GM23338 (cell line): ENCODE measurements at regions not wholly inside any gene's neighbourhood (a gene's known extent, or its start where the extent isn't known, plus 50 kb on each side); places are given as distances from the start of the nearest gene placed in this dataset.

Experiments
- ATAC-seq: fragments of 200-7000 bp; cut with Tn5 transposase; 3 replicates; pipeline ENCODE4 v1.9.1; 2020
- DNase-seq: peaks from one replicate; pipeline ENCODE4 v3.0.0-alpha.2; 2015; ENCODE audit warnings: low spot score
- H2AFZ ChIP-seq: fragments of 200-600 bp; sonication (generic); 2 replicates; pipeline ENCODE4 v1.8.0; 2016; ENCODE audit warnings: antibody characterized with exemption, mild to moderate bottlenecking, moderate library complexity
- H3F3A ChIP-seq: fragments of 200-600 bp; sonication (generic); replicated peaks from 2 replicates; pipeline ENCODE4 v1.8.0; 2017; ENCODE audit warnings: antibody characterized with exemption, mixed run types, low read depth
- H3K27ac ChIP-seq: fragments of 200-600 bp; sonication (generic); 2 replicates; pipeline ENCODE4 v1.6.1; 2016; ENCODE audit warnings: low read depth
- H3K27me3 ChIP-seq: fragments of 200-600 bp; sonication (generic); 2 replicates; pipeline ENCODE4 v1.8.0; 2016; ENCODE audit warnings: mild to moderate bottlenecking, mixed run types, moderate library complexity; ENCODE audit not compliant: insufficient read depth
- H3K36me3 ChIP-seq: fragments of 200-600 bp; sonication (generic); 2 replicates; pipeline ENCODE4 v1.8.0; 2016; ENCODE audit warnings: mild to moderate bottlenecking; ENCODE audit not compliant: insufficient read depth
- H3K4me1 ChIP-seq: fragments of 200-600 bp; sonication (generic); 2 replicates; pipeline ENCODE4 v1.8.0; 2016; ENCODE audit warnings: mild to moderate bottlenecking, moderate library complexity; ENCODE audit not compliant: insufficient read depth
- H3K4me2 ChIP-seq: fragments of 200-600 bp; sonication (generic); 2 replicates; pipeline ENCODE4 v1.7.1; 2017; ENCODE audit warnings: mixed run types
- H3K4me3 ChIP-seq: fragments of 200-600 bp; sonication (generic); 2 replicates; pipeline ENCODE4 v1.6.1; 2016; ENCODE audit warnings: mixed run types
- H3K79me2 ChIP-seq: fragments of 200-600 bp; sonication (generic); replicated peaks from 2 replicates; pipeline ENCODE4 v1.8.0; 2017; ENCODE audit warnings: mild to moderate bottlenecking; ENCODE audit not compliant: insufficient read depth
- H3K9me2 ChIP-seq: fragments of 200-600 bp; sonication (generic); 2 replicates; pipeline ENCODE4 v1.8.0; 2017; ENCODE audit not compliant: insufficient read depth
- H4K20me1 ChIP-seq: fragments of 200-600 bp; sonication (generic); replicated peaks from 2 replicates; pipeline ENCODE4 v1.8.0; 2017; ENCODE audit warnings: mild to moderate bottlenecking; ENCODE audit not compliant: insufficient read depth
- H3K27ac Mint-ChIP-seq: 2 replicates; pipeline ENCODE4 v1.8.0; 2020; ENCODE audit warnings: inconsistent platforms, mild to moderate bottlenecking, moderate library complexity, mixed read lengths
- H3K27me3 Mint-ChIP-seq: 3 replicates; pipeline ENCODE4 v1.8.0; 2022; ENCODE audit warnings: low read depth, mild to moderate bottlenecking, moderate library complexity, mixed read lengths, inconsistent platforms; ENCODE audit not compliant: insufficient read depth, poor library complexity
- H3K36me3 Mint-ChIP-seq: 3 replicates; pipeline ENCODE4 v1.8.0; 2021; ENCODE audit warnings: low read depth, mild to moderate bottlenecking, inconsistent platforms, moderate library complexity, mixed read lengths
- H3K4me1 Mint-ChIP-seq: 3 replicates; pipeline ENCODE4 v1.8.0; 2020; ENCODE audit warnings: mild to moderate bottlenecking, inconsistent platforms, mixed read lengths
- H3K4me3 Mint-ChIP-seq: 3 replicates; pipeline ENCODE4 v1.8.0; 2021; ENCODE audit warnings: moderate library complexity, mild to moderate bottlenecking, inconsistent platforms, mixed read lengths
- H3K9me3 Mint-ChIP-seq: 3 replicates; pipeline ENCODE4 v1.8.0; 2020; ENCODE audit warnings: moderate library complexity, mild to moderate bottlenecking, inconsistent platforms, mixed read lengths
- EZH2 ChIP-seq: fragments of 200-600 bp; sonication (generic); IDR thresholded peaks from one replicate; pipeline ENCODE4 v1.8.0; 2017; ENCODE audit warnings: antibody characterized with exemption, mild to moderate bottlenecking, low read depth; ENCODE audit not compliant: unreplicated experiment
- EZH2phosphoT487 ChIP-seq: fragments of 200-600 bp; sonication (generic); IDR thresholded peaks from one replicate; pipeline ENCODE4 v1.8.1; 2018; ENCODE audit warnings: antibody characterized with exemption; ENCODE audit not compliant: unreplicated experiment
- JUNB ChIP-seq: IDR thresholded peaks from one replicate; pipeline ENCODE4 v1.6.1; 2016; ENCODE audit warnings: antibody characterized with exemption; ENCODE audit not compliant: unreplicated experiment
- NANOG ChIP-seq: IDR thresholded peaks from 2 replicates; pipeline ENCODE4 v1.6.1; 2016; ENCODE audit warnings: antibody characterized with exemption, borderline replicate concordance
- POLR2AphosphoS5 ChIP-seq: IDR thresholded peaks from 2 replicates; pipeline ENCODE4 v1.6.1; 2016; ENCODE audit warnings: antibody characterized with exemption, low read depth
- ZNF114 ChIP-seq: fragments of 250-450 bp; sonication (Bioruptor Pico); IDR thresholded peaks from 2 replicates; pipeline ENCODE4 v1.5.0; 2020; ENCODE audit warnings: mild to moderate bottlenecking, moderate library complexity
- ZNF331 ChIP-seq: fragments of 250-450 bp; sonication (Bioruptor Pico); IDR thresholded peaks from 2 replicates; pipeline ENCODE4 v1.5.0; 2020; ENCODE audit warnings: low read depth, mild to moderate bottlenecking, moderate library complexity
- TF ChIP-seq, protein P1 (sequence below), 2 experiments: fragments of 200-600 bp in 1 of 2; sonication (generic) in 1 of 2; conservative IDR thresholded peaks; 2 replicates each; pipeline versions ENCODE4 v1.5.1 to v1.6.1; 2016 to 2017; ENCODE audit warnings: antibody characterized with exemption in 2 of 2, low read depth in 2 of 2, mild to moderate bottlenecking in 2 of 2, moderate library complexity in 1 of 2
- TF ChIP-seq, protein P2 (sequence below): fragments of 250-450 bp; sonication (Bioruptor Pico); IDR thresholded peaks from 2 replicates; pipeline ENCODE4 v1.5.0; 2020; ENCODE audit warnings: mild to moderate bottlenecking, moderate library complexity
- TF ChIP-seq, protein P3 (sequence below): IDR thresholded peaks from one replicate; pipeline ENCODE4 v1.6.1; 2018; ENCODE audit warnings: antibody characterized with exemption; ENCODE audit not compliant: unreplicated experiment

DNA sequence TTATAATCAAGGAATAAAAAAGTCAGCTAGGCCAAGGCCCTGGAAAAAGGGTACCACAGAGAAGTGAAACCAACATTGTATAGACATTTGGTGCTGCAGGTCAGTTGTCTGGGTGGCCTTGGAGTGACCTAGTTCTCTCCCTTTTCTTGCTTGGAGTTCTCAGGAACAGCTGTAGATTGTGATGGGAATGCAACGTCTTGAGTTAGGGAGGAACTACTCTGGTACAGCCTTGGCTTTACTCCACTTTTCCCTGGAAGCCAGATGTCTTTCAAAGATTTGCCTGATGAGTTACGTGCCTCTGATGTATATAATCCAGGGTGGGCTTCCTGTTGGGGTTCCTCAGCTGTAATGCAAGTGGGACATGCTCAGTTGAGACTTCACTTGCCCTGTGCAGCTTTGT, 694.7 kb downstream of the HTR1B start:
- no peak overlapping the region for H3K27ac ChIP-seq
- Mint-ChIP-seq H3K4me3 (no peak overlapping the region), H3K27me3 (no peaks in the 10 kb centered on the region), H3K9me3 (0 out of 3 replicates have a peak, but pooled peaks cover 3% of the 10 kb centered on the region), H3K4me1 (no peaks in the 10 kb centered on the region), H3K36me3 (no peaks in the 10 kb centered on the region; the same call in 2 of the 3 replicates), H3K27ac (no peak overlapping the region)
- no peak overlapping the region for H3K4me3 ChIP-seq
- H4K20me1 ChIP-seq, result peaks cover 4% of the 10 kb centered on the region; the same call in 1 of the 2 replicates
- ATAC-seq (no peak), DNase-seq (no peak)
- H3K9me2 ChIP-seq, result no peaks in the 10 kb centered on the region
- no peaks in the 10 kb centered on the region for H3K79me2 ChIP-seq
- 0 out of 2 replicates have a peak, but pooled peaks cover 8% of the 10 kb centered on the region for H3K36me3 ChIP-seq
- H3K27me3 ChIP-seq, result no peaks in the 10 kb centered on the region
- TF ChIP-seq EZH2 (no peak), ZNF331 (CRISPR knock-in tag) (no peak), EZH2phosphoT487 (no peak), JUNB (no peak)
- TF ChIP-seq, protein P1, sequence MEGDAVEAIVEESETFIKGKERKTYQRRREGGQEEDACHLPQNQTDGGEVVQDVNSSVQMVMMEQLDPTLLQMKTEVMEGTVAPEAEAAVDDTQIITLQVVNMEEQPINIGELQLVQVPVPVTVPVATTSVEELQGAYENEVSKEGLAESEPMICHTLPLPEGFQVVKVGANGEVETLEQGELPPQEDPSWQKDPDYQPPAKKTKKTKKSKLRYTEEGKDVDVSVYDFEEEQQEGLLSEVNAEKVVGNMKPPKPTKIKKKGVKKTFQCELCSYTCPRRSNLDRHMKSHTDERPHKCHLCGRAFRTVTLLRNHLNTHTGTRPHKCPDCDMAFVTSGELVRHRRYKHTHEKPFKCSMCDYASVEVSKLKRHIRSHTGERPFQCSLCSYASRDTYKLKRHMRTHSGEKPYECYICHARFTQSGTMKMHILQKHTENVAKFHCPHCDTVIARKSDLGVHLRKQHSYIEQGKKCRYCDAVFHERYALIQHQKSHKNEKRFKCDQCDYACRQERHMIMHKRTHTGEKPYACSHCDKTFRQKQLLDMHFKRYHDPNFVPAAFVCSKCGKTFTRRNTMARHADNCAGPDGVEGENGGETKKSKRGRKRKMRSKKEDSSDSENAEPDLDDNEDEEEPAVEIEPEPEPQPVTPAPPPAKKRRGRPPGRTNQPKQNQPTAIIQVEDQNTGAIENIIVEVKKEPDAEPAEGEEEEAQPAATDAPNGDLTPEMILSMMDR (conservative IDR thresholded peaks at IDR 0.05; ENCODE audit: low read depth in 2 of 2), result no peak
- no peak overlapping the region for H3K4me2 ChIP-seq
- no peak overlapping the region for H2AFZ ChIP-seq
- no peaks in the 10 kb centered on the region for H3F3A ChIP-seq
- no peaks in the 10 kb centered on the region for H3K4me1 ChIP-seq

DNA sequence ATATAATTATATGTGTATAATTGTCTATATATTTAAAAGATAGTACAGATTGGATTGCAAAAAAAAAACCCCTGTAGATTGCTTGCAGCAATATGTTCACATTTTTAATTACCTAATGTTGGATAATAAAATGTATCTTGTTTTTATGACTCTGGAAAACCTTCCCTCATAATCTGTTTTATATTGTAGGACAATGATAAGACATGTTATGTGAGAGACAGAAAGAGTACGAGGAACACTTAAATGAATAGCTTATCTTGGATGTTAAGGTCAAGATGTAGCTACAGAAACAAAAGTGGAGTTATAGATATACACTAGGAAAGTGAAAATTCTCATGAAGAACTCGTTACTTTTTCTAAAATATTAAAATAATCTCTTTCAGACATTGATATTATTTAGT, 691.6 kb upstream of the IMPG1 start:
- H3K4me3 Mint-ChIP-seq, result no peak overlapping the region
- TF ChIP-seq NANOG, result no peak
- no peak for TF ChIP-seq EZH2
- TF ChIP-seq EZH2phosphoT487, result no peak
- TF ChIP-seq POLR2AphosphoS5, result no peak
- TF ChIP-seq ZNF114, result no peak
- TF ChIP-seq, protein P2, sequence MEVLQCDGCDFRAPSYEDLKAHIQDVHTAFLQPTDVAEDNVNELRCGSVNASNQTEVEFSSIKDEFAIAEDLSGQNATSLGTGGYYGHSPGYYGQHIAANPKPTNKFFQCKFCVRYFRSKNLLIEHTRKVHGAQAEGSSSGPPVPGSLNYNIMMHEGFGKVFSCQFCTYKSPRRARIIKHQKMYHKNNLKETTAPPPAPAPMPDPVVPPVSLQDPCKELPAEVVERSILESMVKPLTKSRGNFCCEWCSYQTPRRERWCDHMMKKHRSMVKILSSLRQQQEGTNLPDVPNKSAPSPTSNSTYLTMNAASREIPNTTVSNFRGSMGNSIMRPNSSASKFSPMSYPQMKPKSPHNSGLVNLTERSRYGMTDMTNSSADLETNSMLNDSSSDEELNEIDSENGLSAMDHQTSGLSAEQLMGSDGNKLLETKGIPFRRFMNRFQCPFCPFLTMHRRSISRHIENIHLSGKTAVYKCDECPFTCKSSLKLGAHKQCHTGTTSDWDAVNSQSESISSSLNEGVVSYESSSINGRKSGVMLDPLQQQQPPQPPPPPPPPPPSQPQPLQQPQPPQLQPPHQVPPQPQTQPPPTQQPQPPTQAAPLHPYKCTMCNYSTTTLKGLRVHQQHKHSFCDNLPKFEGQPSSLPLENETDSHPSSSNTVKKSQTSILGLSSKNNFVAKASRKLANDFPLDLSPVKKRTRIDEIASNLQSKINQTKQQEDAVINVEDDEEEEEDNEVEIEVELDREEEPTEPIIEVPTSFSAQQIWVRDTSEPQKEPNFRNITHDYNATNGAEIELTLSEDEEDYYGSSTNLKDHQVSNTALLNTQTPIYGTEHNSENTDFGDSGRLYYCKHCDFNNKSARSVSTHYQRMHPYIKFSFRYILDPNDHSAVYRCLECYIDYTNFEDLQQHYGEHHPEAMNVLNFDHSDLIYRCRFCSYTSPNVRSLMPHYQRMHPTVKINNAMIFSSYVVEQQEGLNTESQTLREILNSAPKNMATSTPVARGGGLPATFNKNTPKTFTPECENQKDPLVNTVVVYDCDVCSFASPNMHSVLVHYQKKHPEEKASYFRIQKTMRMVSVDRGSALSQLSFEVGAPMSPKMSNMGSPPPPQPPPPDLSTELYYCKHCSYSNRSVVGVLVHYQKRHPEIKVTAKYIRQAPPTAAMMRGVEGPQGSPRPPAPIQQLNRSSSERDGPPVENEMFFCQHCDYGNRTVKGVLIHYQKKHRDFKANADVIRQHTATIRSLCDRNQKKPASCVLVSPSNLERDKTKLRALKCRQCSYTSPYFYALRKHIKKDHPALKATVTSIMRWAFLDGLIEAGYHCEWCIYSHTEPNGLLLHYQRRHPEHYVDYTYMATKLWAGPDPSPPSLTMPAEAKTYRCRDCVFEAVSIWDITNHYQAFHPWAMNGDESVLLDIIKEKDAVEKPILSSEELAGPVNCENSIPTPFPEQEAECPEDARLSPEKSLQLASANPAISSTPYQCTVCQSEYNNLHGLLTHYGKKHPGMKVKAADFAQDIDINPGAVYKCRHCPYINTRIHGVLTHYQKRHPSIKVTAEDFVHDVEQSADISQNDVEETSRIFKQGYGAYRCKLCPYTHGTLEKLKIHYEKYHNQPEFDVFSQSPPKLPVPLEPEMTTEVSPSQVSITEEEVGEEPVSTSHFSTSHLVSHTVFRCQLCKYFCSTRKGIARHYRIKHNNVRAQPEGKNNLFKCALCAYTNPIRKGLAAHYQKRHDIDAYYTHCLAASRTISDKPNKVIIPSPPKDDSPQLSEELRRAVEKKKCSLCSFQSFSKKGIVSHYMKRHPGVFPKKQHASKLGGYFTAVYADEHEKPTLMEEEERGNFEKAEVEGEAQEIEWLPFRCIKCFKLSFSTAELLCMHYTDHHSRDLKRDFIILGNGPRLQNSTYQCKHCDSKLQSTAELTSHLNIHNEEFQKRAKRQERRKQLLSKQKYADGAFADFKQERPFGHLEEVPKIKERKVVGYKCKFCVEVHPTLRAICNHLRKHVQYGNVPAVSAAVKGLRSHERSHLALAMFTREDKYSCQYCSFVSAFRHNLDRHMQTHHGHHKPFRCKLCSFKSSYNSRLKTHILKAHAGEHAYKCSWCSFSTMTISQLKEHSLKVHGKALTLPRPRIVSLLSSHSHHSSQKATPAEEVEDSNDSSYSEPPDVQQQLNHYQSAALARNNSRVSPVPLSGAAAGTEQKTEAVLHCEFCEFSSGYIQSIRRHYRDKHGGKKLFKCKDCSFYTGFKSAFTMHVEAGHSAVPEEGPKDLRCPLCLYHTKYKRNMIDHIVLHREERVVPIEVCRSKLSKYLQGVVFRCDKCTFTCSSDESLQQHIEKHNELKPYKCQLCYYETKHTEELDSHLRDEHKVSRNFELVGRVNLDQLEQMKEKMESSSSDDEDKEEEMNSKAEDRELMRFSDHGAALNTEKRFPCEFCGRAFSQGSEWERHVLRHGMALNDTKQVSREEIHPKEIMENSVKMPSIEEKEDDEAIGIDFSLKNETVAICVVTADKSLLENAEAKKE (CRISPR knock-in tag), result no peak
- TF ChIP-seq, protein P3, sequence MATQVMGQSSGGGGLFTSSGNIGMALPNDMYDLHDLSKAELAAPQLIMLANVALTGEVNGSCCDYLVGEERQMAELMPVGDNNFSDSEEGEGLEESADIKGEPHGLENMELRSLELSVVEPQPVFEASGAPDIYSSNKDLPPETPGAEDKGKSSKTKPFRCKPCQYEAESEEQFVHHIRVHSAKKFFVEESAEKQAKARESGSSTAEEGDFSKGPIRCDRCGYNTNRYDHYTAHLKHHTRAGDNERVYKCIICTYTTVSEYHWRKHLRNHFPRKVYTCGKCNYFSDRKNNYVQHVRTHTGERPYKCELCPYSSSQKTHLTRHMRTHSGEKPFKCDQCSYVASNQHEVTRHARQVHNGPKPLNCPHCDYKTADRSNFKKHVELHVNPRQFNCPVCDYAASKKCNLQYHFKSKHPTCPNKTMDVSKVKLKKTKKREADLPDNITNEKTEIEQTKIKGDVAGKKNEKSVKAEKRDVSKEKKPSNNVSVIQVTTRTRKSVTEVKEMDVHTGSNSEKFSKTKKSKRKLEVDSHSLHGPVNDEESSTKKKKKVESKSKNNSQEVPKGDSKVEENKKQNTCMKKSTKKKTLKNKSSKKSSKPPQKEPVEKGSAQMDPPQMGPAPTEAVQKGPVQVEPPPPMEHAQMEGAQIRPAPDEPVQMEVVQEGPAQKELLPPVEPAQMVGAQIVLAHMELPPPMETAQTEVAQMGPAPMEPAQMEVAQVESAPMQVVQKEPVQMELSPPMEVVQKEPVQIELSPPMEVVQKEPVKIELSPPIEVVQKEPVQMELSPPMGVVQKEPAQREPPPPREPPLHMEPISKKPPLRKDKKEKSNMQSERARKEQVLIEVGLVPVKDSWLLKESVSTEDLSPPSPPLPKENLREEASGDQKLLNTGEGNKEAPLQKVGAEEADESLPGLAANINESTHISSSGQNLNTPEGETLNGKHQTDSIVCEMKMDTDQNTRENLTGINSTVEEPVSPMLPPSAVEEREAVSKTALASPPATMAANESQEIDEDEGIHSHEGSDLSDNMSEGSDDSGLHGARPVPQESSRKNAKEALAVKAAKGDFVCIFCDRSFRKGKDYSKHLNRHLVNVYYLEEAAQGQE, result no peak
- no peak for TF ChIP-seq JUNB

More for the DNA sequence above, 691.6 kb upstream of the IMPG1 start:
- Mint-ChIP-seq H3K9me3 (0 out of 3 replicates have a peak, but pooled peaks cover 2% of the 10 kb centered on the region), H3K27me3 (no peaks in the 10 kb centered on the region), H3K36me3 (no peaks in the 10 kb centered on the region), H3K4me1 (no peaks in the 10 kb centered on the region), H3K27ac (no peak overlapping the region)
- Histone ChIP-seq H3K36me3 (0 out of 2 replicates have a peak, but pooled peaks cover under 1% of the 10 kb centered on the region), H3K4me3 (no peak overlapping the region), H3K9me2 (no peaks in the 10 kb centered on the region), H4K20me1 (no peaks in the 10 kb centered on the region), H3F3A (no peaks in the 10 kb centered on the region), H3K4me1 (no peaks in the 10 kb centered on the region), H3K27ac (no peak overlapping the region), H3K4me2 (no peak overlapping the region), H3K79me2 (no peaks in the 10 kb centered on the region), H3K27me3 (no peaks in the 10 kb centered on the region), H2AFZ (no peak overlapping the region)
- no peak for DNase-seq
- no peak for ATAC-seq
